ENCODE measurements at regions not wholly inside any gene's neighbourhood (a gene's known extent, or its start where the extent isn't known, plus 50 kb on each side); places are given as distances from the start of the nearest gene placed in this dataset.

- no peak for TF ChIP-seq POLR2A (IDR thresholded peaks at IDR 0.05; ENCODE audit: low read depth, low read length)
- TF ChIP-seq PAX5 (IDR thresholded peaks at IDR 0.05; ENCODE audit: insufficient read depth, low read length, severe bottlenecking): no peak
- no peak for TF ChIP-seq POLR2AphosphoS5 (IDR thresholded peaks at IDR 0.05; ENCODE audit: low read depth, low read length)
Measured at GRCh38 chr2:234792621-234793022, 159.2 kb upstream of the SH3BP4 start.

Measured in GM12891 (cell line).